Gastrocnemius medialis (tissue), 4 donors: ENCODE measurements at regions not wholly inside any gene's neighbourhood (a gene's known extent, or its start where the extent isn't known, plus 50 kb on each side); places are given as distances from the start of the nearest gene placed in this dataset.

ENCODE experiments used
- ATAC-seq, 2 donors: fragments of 150-250 bp; one replicate each; pipeline ENCODE4 v1.9.1; 2016
- DNase-seq, 2 donors: peaks; one replicate each; pipeline ENCODE4 v3.0.0-alpha.2; 2019
- H3K27ac ChIP-seq, 4 donors: fragments of 200-600 bp; sonication (generic); 1 replicate in 1 of 4; 2 replicates in 3 of 4; pipeline ENCODE4 v1.5.1; 2016 to 2018; ENCODE audit warnings: mild to moderate bottlenecking in 2 of 4, moderate library complexity in 1 of 4
- H3K27me3 ChIP-seq, 3 donors: fragments of 200-600 bp; sonication (generic) in 2 of 3; 1 replicate in 1 of 3; 2 replicates in 2 of 3; pipeline versions ENCODE4 v1.5.1 to v1.6.0; 2016 to 2019; ENCODE audit warnings: mild to moderate bottlenecking in 1 of 3, moderate library complexity in 1 of 3
- H3K36me3 ChIP-seq, 2 donors: fragments of 200-600 bp; sonication (generic) in 1 of 2; one replicate each; pipeline ENCODE4 v1.5.1; 2017 to 2018
- H3K4me1 ChIP-seq, 2 donors: fragments of 200-600 bp; sonication (generic) in 1 of 2; one replicate each; pipeline ENCODE4 v1.5.1; 2016 to 2017; ENCODE audit warnings: mild to moderate bottlenecking in 2 of 2
- H3K4me3 ChIP-seq, 4 donors: fragments of 200-600 bp; sonication (generic) in 3 of 4; 1 replicate in 1 of 4; 2 replicates in 3 of 4; pipeline ENCODE4 v1.5.1; 2016 to 2019; ENCODE audit warnings: mild to moderate bottlenecking in 2 of 4
- H3K9me3 ChIP-seq, 3 donors: fragments of 200-600 bp; sonication (generic) in 2 of 3; 1 replicate in 1 of 3; 2 replicates in 2 of 3; pipeline ENCODE4 v1.5.1; 2016 to 2019
- POLR2A ChIP-seq, 2 donors: fragments of 450-650 bp; IDR thresholded peaks; one replicate each; pipeline ENCODE4 v1.6.1; 2017; ENCODE audit warnings: antibody characterized with exemption in 2 of 2, mild to moderate bottlenecking in 2 of 2, moderate library complexity in 2 of 2
- in situ Hi-C, 4 donors: fragments of 200-750 bp; cut with MboI; loops; one replicate each; pipeline versions ENCODE4 v1.15.0 to v1.8.0; 2017; ENCODE audit warnings: low sequenced_read_pairs in 4 of 4
- intact Hi-C: fragments of 100-400 bp; cut with DNase I; formaldehyde crosslinking; loops from one replicate; pipeline ENCODE4 v1.15.1; 2023; ENCODE audit warnings: low total_unique reads
- TF ChIP-seq, protein P1 (sequence below), 5 experiments: fragments of 450-650 bp in 3 of 5; fragments of 200-600 bp in 2 of 5; sonication (generic) in 2 of 5; IDR thresholded peaks in 4 of 5; conservative IDR thresholded peaks in 1 of 5; 1 replicate in 4 of 5; 2 replicates in 1 of 5; pipeline ENCODE4 v1.5.1; 2016 to 2019; ENCODE audit warnings: antibody characterized with exemption in 5 of 5, mild to moderate bottlenecking in 3 of 5, moderate library complexity in 3 of 5

DNA sequence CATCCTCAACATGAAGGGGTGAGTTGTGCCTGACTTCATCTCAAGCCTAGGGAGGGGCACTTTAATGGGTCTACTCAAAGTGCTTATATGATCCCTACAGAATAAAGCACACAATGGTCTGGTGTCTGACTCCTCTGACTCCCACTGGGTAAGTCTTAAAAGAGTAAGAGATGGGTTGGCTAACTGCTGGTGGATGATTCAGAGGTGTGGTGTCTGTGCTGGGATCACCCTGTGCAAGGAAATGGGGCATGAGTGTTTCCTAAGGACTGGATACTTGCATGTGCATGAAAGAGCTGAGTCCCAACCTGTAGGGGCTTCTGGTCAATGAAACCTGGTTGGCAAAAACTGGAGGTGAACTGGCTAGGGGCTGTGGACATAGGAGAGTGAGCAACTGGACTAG is 158.8 kb downstream of the IL20RB start:
- no peaks in the 10 kb centered on the region for H3K27me3 ChIP-seq
- no peaks in the 10 kb centered on the region for H3K36me3 ChIP-seq
- H3K4me3 ChIP-seq, result no peak overlapping the region
- no peaks in the 10 kb centered on the region for H3K4me1 ChIP-seq
- in situ Hi-C loops (loop anchor here in 3 of 4 donors (25.0 kb wide), 2 partner anchors 821 to 846 kb away; no protein-coding TSS in a partner anchor), intact Hi-C loops (no loop called here)
- H3K9me3 ChIP-seq, result no peaks in the 10 kb centered on the region
- no peak for TF ChIP-seq POLR2A (IDR thresholded peaks at IDR 0.05)
- TF ChIP-seq, protein P1, sequence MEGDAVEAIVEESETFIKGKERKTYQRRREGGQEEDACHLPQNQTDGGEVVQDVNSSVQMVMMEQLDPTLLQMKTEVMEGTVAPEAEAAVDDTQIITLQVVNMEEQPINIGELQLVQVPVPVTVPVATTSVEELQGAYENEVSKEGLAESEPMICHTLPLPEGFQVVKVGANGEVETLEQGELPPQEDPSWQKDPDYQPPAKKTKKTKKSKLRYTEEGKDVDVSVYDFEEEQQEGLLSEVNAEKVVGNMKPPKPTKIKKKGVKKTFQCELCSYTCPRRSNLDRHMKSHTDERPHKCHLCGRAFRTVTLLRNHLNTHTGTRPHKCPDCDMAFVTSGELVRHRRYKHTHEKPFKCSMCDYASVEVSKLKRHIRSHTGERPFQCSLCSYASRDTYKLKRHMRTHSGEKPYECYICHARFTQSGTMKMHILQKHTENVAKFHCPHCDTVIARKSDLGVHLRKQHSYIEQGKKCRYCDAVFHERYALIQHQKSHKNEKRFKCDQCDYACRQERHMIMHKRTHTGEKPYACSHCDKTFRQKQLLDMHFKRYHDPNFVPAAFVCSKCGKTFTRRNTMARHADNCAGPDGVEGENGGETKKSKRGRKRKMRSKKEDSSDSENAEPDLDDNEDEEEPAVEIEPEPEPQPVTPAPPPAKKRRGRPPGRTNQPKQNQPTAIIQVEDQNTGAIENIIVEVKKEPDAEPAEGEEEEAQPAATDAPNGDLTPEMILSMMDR (IDR thresholded peaks at IDR 0.05 in 4 of 5, conservative IDR thresholded peaks at IDR 0.05 in 1 of 5), result no peak
- no peak overlapping the region for H3K27ac ChIP-seq
- ATAC-seq, result no peak
- no peak for DNase-seq

DNA sequence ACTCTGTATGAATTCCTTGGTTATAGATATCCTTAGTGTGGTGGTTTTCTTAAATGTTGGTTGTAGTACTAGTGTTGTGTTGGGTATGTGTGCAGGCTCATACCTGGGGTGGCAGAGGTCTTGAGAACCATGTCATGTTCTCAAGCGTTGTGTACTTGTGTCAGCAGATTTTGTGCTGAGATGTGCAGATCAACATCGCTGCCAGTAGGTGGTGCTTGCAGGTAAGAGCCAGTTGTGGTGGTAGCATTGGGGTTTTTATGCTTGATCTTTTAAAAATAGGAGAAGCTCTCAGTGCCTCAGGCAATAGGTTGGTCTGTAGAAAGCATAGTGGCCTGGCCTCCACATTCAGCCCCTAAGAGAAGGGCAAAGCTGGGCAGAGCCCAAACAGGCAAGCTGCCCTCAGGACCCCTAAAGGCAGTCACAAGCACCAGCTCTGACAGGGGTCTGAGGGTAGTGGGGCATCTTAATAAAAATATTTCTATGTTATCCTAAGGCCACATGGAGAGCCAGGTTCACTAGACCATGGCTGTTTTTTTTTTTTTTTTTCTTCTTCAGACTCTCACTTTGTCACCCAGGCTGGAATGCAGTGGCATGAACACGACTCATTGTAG is 164.0 kb downstream of the IL20RB start:
- no peak for ATAC-seq
- no peak for DNase-seq
- Histone ChIP-seq H3K36me3 (no peaks in the 10 kb centered on the region), H3K27me3 (no peaks in the 10 kb centered on the region), H3K9me3 (no peaks in the 10 kb centered on the region), H3K27ac (no peak overlapping the region), H3K4me3 (no peak overlapping the region), H3K4me1 (no peaks in the 10 kb centered on the region)
- in situ Hi-C loops, result loop anchor here in 3 of 4 donors (25.0 kb wide), 2 partner anchors 815 to 840 kb away; no protein-coding TSS in a partner anchor
- TF ChIP-seq, protein P1 (IDR thresholded peaks at IDR 0.05 in 4 of 5, conservative IDR thresholded peaks at IDR 0.05 in 1 of 5), result no peak
- no peak for TF ChIP-seq POLR2A (IDR thresholded peaks at IDR 0.05)
- intact Hi-C loops, result no loop called here

DNA sequence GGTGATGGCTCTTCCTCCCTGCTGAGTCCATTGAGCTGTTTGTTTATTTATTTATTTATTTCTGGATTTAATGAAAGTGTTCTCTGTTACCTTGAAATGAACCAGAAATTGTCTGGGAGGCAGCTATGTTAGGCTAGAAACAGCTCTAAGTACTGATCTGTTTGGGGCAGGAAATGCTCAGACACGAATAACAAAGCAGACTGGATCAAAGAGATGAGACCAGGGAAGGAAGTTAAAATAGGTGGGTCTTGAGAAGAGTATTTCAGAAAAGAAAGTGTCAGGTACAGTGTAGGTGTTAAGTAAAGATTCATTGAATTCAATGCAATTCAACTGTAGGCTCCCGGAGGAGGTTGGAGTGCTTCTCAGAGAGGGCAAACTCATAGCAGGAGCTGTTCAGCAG is 173.3 kb downstream of the IL20RB start:
- Histone ChIP-seq H3K27me3 (no peaks in the 10 kb centered on the region), H3K4me3 (no peak overlapping the region), H3K9me3 (no peaks in the 10 kb centered on the region), H3K4me1 (no peaks in the 10 kb centered on the region), H3K36me3 (no peaks in the 10 kb centered on the region), H3K27ac (no peak overlapping the region)
- in situ Hi-C loops (no loop called here), intact Hi-C loops (no loop called here)
- TF ChIP-seq, protein P1 (IDR thresholded peaks at IDR 0.05 in 4 of 5, conservative IDR thresholded peaks at IDR 0.05 in 1 of 5), result no peak
- no peak for TF ChIP-seq POLR2A (IDR thresholded peaks at IDR 0.05)
- no peak for ATAC-seq
- no peak for DNase-seq

DNA sequence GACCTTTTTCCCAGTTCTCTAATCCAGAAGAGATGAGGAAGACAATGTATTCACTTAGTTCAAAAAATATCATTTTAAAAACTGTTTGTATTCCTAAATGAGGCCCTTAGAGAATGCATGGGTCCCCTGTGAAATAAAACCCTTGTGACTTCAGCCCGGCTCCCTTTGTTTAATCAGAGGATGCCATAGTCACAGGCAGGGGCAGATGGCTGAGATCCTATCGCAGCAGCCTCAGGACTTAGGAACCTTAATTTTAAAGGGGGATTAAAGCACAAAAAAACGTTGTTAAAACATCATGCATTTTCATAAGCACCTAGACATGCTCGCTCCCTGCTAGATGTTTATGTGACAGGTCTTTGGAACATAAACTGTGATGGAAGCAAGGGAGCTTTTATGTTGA is 176.6 kb downstream of the IL20RB start:
- Histone ChIP-seq H3K27me3 (no peaks in the 10 kb centered on the region), H3K36me3 (no peaks in the 10 kb centered on the region), H3K4me3 (no peak overlapping the region), H3K4me1 (no peaks in the 10 kb centered on the region), H3K9me3 (no peaks in the 10 kb centered on the region), H3K27ac (no peak overlapping the region)
- TF ChIP-seq, protein P1 (IDR thresholded peaks at IDR 0.05 in 4 of 5, conservative IDR thresholded peaks at IDR 0.05 in 1 of 5), result no peak
- TF ChIP-seq POLR2A (IDR thresholded peaks at IDR 0.05), result no peak
- DNase-seq (no peak), ATAC-seq (no peak)
- intact Hi-C loops (no loop called here), in situ Hi-C loops (no loop called here)

DNA sequence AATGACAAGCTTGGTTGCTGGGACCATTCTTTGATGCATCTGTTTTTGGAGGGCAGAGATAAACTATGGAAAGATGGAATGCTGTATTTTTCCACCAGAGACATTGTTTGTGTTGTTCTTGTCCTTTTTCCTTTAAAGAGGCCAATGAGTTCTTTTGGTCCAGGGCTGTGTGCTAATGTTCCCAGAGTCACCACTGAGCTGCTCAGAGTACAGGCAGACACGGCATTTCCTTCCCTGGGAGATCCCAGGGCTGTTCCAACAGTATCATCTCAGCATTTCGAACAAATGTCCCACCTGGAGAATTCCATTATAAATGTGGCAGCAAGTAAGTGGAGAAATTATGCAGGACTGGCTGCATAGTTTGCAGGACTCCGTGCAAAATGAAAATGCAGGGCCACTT is 190.6 kb downstream of the IL20RB start:
- in situ Hi-C loops, result no loop called here
- ATAC-seq (no peak), DNase-seq (no peak)
- H3K4me3 ChIP-seq, result no peak overlapping the region
- no peaks in the 10 kb centered on the region for H3K9me3 ChIP-seq
- no peaks in the 10 kb centered on the region for H3K4me1 ChIP-seq
- no peaks in the 10 kb centered on the region for H3K27me3 ChIP-seq
- intact Hi-C loops, result no loop called here
- TF ChIP-seq, protein P1 (IDR thresholded peaks at IDR 0.05 in 4 of 5, conservative IDR thresholded peaks at IDR 0.05 in 1 of 5), result no peak
- TF ChIP-seq POLR2A (IDR thresholded peaks at IDR 0.05), result no peak
- no peak overlapping the region for H3K27ac ChIP-seq
- no peaks in the 10 kb centered on the region for H3K36me3 ChIP-seq
